HG03378 (cell line): ENCODE measurements at regions not wholly inside any gene's neighbourhood (a gene's known extent, or its start where the extent isn't known, plus 50 kb on each side); places are given as distances from the start of the nearest gene placed in this dataset.
"Not testable (repeated sequence)": the region's sequence is repeated elsewhere in the genome, so short reads cannot be mapped to it uniquely, and the experiment has no call there.

ENCODE experiments used
- ATAC-seq: cut with Tn5 transposase; IDR thresholded peaks from one replicate; pipeline ENCODE4 v1.9.1; 2021; ENCODE audit warnings: mild to moderate bottlenecking, moderate library complexity; ENCODE audit not compliant: unreplicated experiment

DNA sequence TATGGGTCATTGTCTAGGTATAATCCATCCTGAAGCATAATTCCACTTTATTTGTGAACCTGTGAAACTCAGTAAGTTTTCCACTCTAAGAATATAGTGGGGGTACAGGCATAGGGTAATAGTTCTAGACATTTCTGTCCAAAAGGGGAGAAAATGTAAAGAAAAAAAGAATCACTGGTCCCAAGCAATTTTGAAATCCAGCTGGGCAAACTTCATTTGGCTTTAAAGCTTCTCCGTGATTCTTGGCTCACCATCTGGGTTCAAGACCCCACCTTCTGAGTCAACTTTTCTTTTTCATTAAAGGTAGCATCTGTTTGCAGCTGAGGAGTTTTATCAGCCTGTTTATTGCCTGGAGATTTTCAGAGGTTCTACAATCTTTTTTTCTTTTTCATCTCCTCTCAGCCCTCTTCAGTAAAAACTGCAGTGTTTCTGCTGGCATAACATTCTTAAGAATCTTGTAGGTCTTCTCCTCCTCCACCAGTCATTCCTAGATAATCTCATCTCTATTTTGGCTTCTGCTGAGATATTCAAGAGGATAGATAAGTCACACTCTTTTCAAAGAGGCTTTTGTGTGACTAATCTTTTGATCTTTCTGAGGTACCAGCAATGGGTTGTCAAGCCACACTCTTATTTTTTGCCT, 126.1 kb upstream of the PITX1 start:
- ATAC-seq, result no peak

DNA sequence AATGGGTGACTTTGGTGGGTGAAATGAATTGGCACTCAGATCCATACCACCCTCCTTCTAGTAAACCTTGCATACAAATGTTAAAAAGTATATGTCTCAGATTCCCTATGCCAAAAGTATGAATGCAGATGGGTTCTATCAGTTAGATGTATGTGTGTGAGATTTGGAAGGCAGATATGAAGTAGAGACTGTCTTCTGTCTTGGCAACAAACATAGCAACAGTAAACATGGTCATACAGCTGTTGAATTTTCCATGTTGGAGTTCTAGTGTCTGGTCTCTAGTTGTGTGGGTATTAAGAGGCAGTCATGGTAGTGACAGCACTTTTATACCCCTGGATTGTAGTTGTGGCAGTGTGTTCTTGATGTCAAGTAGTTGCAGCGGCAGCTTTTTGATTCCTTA, 125.6 kb upstream of the PITX1 start:
- ATAC-seq, result no peak

DNA sequence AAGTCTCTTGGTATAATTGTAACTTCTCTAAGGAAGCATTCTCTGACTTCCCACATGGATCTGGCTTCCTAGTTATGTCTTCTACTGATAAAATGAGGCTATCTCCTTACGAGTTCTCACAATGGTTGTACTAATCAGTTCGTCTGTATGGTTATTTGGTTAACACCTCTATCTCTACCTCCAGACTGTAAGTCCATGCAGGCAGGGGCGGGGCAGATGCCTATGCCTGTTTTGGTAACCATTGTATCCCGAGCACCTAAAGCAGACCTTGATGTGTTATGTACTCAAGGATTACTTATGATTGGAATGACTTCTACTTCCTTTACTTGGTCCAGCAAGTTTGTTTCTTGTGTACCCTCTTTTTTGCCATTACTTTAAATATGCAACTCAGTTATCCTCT, 125.0 kb upstream of the PITX1 start:
- ATAC-seq, result no peak

DNA sequence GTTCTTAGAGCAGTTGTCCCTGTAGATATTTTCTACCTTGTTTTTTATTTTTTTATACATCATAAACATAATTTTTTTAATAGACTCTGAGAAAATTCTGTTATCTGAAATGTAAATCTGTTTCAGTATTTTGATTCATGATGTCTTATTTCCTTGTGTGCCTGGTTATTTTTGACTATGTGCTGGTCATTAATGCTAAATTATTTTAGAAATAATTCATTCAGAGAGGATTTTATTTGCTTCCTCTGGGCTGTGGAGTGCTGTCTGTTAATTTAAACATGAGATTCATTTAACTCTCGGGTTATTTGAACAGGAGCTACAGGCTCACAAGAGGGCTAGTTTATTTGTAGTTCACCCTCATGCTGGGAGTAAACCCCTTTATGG, 124.3 kb upstream of the PITX1 start:
- ATAC-seq, result no peak

DNA sequence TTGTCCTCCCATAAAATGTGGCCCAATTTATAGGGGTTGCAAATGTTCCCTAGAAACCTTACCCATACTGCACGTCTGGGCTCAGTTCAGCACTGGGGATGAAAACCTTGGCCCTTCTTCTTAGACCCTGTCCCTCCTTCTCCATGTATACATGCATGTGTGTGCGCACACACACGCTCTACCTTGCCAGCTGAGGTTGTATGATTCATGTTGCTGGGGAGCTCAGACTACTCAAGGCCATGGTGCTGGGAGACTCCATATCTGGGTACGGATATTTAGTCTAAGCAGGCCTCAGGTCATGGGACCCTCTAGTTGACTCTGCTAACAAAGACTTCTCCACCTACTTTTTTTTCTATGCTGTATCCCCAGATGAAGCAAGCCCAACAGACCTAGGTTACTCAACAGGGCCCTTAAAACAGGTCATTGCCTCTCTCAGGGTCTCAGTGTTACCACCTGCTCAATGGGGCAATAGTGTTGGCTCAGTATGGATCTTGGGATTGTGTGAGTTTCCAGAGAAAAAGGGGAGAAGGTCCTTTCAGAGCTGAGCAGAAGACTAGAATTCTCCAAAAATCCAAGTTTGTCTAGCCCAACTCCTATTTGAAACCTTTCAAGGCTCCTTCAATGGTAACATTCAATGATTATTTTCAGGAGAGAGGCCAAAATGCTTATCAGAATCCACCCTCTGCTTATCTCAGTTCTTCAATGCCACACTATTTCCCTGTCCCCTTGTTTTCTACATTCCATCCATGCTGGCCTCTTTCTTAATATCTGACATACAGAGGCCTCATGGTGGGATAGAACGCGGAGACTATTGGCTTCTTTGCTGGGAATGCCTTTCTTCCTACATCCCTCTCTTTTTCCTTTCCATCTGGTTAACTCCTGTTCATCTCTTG, 123.6 kb upstream of the PITX1 start:
- no peak for ATAC-seq

DNA sequence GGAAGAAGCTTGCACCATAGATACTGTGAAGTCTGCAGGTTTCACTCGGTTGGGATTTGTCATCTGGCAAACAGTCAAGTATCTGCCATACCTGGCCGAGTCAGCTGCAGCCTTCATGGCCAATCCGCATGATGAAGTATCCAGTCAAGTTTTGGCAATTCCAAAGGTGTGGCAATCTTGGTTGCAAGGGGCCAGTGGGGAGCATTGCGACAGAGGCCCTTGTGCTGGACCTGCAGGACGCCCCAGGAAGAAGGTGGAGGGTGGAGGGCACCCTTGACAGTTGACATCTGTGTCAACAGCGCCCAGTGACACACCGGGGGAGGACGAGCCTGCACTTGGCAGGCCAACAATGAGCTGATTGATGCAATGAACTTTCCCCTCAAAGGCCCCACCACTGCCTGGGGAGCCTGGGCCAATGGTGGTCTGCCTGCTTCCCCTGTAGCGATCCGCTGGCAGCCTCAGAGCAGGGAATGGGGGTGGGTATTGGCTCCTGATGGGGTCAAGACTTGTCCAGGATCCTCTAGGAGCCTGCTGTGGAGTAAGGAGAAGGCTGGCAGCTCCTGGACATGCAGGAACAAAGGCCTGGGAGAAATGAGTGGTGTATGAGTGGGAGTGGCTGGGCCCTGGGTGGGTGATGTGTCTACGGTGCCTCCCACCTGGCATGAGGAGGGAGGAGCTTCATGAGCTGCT, 122.8 kb upstream of the PITX1 start:
- no peak for ATAC-seq

DNA sequence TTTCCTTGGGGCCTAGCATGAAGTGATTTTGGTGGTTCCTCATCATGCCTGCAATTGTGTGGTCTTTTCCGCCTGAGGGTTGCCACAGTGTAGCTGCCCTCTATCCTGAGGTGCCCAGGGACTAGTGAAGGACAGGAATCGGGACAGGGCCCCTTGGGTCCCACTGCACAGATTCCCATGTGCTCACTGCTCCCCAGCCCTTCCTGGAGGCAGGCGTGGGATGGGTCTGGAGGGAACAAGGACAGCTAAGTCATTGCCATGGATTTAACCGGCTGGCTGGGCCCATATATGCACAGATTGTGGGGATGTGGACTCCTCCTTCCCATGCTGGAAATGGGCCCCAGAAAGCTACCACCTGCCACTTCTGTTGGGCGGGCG, 122.3 kb upstream of the PITX1 start:
- no peak for ATAC-seq

DNA sequence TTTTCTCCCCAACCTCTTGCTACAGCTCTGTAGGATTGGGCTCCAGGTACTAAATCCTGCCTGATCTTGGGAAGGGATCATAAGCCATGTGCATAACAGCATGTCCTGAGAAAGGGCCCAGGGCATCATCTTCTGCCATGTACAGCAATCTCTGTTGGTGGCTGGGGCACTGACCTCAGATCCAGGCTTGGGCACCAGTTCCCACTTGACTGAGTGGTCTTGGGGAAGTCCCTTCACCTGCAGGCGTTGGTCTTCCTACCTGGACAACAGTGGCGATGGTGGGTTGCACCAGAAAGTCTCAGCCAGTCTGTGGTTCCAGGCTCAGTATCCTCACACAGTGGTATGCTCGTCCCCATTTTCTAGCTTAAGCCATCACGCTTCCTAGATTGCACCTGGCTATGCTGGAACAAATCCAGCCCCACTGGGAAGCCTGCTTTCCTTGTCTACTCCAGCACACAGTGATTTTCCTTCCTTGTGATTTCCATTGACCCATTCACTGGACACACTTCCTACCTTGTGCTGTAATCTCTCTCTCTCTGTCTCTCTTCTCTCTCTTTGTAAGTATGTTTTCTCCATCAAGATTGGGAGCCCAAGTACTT, 121.7 kb upstream of the PITX1 start:
- ATAC-seq, result no peak

DNA sequence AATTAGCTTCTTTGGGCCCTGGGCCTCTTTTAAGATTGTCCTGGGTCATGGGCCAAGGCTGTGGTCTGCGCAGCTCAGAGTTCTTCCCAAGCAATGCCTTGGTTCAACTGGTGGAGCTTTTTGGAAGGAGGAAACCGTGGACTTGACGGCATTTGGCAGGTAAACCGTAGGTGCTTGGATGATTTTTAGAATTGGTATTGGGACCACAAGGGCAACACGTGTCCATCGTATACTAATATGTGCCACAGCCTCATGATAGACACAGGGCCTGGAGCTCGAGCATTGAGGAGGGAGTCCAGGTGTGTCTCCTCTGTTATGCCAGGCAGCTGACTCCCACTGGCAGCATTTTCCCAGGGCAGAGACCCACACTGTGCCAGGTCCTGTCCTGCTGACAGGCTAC, 120.9 kb upstream of the PITX1 start:
- ATAC-seq, result no peak

DNA sequence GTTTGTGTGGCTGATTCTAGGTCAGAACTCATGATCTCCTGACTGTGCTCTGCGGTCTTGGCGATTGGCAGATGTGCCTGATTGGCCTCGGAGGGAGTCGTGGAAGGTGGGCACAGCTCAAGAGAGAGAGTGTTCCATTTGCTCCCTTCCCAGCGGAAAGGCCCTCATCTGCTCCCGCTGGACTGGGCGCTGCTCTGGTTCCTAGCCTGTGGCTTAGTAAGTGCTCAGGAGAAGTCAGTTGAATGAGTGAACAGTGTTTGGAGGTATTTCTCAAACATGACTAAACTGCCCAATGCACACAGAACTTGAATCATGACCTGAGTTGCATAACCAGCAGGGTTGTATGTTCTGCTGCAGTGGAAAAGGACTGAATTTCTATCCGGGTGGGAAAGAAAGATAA, 120.2 kb upstream of the PITX1 start:
- ATAC-seq, result no peak

DNA sequence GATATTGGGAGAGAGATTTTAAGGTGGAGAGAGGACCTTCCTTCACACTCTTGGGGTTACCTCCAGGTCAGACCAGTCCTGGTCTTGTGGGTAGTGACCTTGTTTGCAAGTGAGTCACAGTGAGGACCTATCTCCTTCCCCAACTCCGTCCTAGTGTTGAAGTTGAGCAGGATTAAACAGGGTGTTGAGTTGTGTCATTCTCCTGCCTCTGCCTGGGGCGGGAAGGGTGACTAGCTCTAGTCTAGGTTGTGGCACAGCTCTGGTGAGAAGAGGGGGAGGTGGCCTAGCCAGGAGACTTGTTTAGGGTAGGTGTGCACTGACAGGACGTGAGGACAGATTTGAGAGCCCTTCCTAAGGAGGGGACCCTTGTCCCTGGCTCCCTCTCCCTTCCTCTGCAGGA, 119.6 kb upstream of the PITX1 start:
- ATAC-seq, result no peak

DNA sequence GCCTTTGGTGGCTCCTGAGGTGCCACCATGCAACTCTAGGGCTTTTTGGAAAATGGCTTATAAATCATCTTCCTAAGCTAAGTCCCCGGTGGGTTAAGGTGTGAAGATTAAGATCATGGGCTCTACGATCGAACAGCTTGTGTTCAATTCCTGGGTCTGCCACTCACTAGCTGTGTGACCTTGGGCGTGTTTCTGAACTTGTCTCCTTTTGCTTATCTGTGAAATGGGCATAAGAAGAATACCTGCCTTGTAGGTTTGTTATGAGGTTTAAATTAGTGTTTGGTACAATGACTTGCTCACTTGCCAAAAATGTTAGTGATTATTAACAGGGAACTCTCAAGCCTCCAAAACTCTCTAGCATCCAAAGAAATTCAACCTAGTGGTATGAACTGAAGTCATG, 119.2 kb upstream of the PITX1 start:
- no peak for ATAC-seq

DNA sequence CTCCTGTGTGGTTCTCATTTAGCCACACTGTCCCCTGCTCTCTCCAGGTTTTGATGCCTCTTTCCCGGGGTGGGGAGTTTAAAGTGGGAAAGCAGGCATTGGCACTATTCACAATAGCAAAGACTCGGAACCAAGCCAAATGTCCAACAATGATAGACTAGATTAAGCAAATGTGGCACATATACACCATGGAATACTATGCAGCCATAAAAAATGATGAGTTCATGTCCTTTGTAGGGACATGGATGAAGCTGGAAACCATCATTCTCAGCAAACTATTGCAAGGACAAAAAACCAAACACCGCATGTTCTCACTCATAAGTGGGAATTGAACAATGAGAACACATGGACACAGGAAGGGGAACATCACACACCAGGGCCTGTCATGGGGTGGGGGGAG, 117.6 kb upstream of the PITX1 start:
- ATAC-seq, result not testable (repeated sequence)

DNA sequence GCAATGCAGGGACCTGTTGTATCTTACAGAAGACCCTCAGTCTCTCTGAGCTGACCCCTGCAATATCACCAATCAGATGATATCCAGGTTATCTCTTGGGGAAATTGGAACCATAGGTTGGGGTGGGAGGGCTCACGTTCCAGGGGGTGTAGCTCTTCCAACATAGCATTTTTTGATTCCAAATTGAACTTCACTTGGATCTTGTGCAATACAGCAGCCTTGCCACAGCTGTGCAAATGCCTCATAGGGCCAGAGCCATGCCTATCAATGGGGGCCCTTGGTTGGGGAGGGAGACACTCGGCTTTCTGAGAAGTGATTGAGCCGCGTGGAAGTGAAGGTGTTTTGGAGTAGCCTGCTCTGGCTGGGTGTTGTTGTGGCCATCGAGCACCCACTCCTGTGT, 117.2 kb upstream of the PITX1 start:
- ATAC-seq, result no peak

DNA sequence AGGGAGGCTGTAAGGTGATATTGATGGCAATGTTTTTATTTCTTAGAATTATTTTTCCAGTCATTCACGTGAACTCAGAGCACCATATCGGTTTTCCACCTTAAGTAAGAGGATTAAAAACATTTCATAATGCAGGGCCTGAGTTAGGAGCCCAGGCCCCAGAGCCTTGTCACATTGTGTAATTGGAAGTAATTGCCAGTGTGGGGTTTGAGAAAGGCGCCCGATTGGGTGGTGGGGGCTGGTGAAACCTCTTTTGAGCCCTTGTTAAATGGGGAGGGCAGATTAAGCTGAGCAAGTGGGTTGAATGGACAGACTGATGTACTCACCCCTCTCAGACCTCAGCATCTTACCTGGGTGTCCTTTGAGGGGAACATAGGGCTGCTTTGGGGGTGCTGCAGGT, 116.7 kb upstream of the PITX1 start:
- ATAC-seq, result no peak

DNA sequence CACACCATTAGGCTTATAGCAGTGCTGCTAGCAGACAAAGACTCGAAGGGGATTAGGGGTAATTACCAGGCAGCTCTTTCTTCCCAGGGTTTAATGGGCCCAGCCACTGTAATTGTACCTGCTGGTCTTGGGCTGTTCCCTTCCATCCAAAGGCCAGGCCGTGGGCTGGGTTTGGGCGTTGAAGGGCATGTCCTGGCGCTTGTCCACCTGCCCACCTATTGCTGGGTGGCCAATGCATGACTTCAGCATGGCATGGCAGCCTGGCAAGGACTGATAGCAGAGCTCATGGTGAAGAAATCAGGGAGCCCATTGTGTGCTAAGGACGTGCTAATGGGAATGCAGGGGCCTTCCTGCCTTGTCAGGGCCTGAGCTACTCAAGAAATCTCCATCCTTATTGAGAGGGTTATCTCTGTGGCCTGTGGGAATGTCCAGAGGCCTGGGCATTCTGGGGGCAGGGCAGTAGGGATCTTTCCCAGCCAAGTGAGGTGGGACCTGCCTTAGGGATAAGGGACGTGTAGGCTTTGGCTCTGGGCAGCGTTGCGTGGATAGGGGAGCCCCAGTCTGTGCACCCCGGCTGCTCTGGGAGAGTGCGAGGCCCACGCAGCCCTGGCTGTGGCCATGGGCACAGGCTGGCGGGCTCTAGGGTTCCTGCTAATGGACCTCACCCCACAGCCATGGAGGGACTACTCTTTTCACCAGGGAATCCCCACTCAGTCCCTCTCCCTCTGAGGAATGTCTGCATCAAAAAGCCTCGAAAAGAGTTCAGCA, 116.1 kb upstream of the PITX1 start:
- ATAC-seq, result no peak

DNA sequence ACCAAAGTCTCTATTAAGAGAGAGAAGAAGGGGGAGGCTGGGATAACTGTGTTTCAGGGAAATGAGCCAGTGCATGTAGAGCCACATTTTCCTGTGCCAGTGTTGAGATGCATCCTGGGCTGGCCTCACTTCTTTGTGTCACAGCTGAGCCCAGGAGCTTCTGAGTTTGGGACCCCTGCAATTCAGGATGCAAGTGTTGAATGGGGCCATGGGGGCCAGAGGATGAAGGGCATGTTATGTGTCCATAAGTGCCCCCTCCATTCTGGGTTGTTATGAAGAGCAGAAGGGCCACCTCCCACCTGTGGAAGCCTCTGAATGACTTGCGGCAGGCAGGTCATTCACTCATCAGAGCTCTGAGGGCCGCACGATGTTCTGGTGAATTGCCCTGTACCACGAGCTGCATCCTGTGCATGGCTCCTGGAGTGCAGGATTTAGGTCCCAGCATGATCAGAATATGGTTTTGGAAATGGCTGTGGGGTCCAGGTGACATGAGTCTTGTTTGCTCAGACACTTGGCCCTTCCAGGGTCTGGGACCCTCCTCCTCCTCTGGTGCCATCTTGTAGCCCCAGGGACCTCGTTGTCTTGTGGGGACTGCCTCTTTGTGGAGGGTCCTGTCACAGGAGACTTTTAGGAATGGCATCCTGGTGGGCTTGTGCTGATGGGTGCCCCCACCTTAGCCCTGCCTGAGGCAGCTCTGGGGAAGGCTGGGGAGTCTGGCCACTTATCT, 115.4 kb upstream of the PITX1 start:
- ATAC-seq, result no peak

DNA sequence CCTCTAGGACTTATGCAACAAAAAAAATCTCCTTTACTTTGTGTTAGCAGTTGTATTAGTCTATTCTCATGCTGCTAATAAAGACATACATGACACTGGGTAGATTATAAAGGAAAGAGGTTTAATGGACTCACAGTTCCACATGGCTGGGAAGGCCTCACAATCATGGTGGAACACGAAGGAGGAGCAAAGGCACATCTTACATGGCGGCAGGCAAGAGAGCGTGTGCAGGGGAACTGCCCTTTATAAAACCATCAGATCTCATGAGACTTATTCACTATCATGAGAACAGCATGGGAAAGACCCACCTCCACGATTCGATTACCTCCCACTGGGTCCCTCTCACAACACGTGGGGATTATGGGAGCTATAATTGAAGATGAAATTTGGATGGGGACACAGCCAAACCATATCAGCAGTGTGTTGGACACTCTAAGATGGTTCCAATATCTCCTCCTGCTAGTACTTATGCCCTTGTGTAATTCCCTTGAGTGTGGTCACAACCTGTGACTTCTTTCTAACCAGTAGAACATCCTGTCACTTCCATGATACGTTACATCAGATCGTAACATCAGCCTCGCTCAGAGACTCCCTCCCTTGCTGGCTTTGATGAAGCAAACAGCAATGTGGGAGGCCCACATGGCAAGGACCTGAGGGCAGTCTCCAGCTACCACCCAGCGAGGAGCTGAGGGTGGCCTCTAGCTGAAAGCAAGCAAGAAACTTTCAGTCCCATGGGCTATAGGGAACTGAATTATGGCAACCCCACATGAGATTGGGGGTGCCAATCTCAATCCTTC, 113.5 kb upstream of the PITX1 start:
- ATAC-seq, result no peak

DNA sequence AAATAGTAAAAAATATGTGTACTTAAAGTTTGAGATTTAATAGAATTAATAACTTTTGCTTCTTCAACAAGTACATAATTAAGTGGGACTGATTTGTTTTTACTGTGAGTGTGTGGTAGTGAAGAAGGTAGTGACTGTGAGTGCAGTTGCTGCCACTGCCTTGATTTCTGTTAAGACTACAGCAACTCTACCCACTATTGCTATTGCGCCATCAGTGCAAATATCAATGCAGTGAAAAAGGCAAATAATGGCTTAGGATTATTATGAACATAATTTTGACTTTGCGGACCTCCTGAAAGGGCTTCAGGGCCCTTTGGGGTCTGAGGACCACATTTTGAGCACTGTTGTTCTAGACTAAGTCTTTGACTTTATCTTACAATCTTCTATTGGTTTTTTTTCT, 112.0 kb upstream of the PITX1 start:
- ATAC-seq, result no peak
